ENCODE measurements at regions not wholly inside any gene's neighbourhood (a gene's known extent, or its start where the extent isn't known, plus 50 kb on each side); places are given as distances from the start of the nearest gene placed in this dataset.
"Not testable (repeated sequence)": the region's sequence is repeated elsewhere in the genome, so short reads cannot be mapped to it uniquely, and the experiment has no call there.

- CTCF ChIA-PET = no interaction called here
- no peak overlapping the region for H3K27ac Mint-ChIP-seq
- no peak overlapping the region for H3K4me3 Mint-ChIP-seq
Measured at GRCh38 chr17:31798205-31798724, 60.8 kb downstream of the COPRS start.

GRCh38 chr17:31795941-31796340 is 63.1 kb downstream of the COPRS start:
- H3K36me3 Mint-ChIP-seq, DNase-seq, H3K4me1 Mint-ChIP-seq, H3K9me3 Mint-ChIP-seq, H3K27ac Mint-ChIP-seq, H3K4me3 Mint-ChIP-seq, CTCF ChIA-PET: not testable (repeated sequence)
- H3K27me3 Mint-ChIP-seq = peaks cover 13% of the 10 kb centered on the region

More at GRCh38 chr17:31798205-31798724, 60.8 kb downstream of the COPRS start:
- H3K36me3 Mint-ChIP-seq = no peaks in the 10 kb centered on the region
- peaks cover 4% of the 10 kb centered on the region for H3K27me3 Mint-ChIP-seq
- H3K9me3 Mint-ChIP-seq = no peaks in the 10 kb centered on the region
- H3K4me1 Mint-ChIP-seq = no peaks in the 10 kb centered on the region
- DNase-seq = no peak

GRCh38 chr17:31794111-31794510 is 64.9 kb downstream of the COPRS start:
- peaks cover 4% of the 10 kb centered on the region for H3K4me1 Mint-ChIP-seq
- no peaks in the 10 kb centered on the region for H3K9me3 Mint-ChIP-seq
- H3K27me3 Mint-ChIP-seq = peaks cover 13% of the 10 kb centered on the region
- H3K4me3 Mint-ChIP-seq = no peak overlapping the region
- DNase-seq = no peak
- no peak overlapping the region for H3K27ac Mint-ChIP-seq
- CTCF ChIA-PET = no interaction called here
- H3K36me3 Mint-ChIP-seq = no peaks in the 10 kb centered on the region

- H3K27ac Mint-ChIP-seq, H3K36me3 Mint-ChIP-seq, H3K4me1 Mint-ChIP-seq, H3K9me3 Mint-ChIP-seq, CTCF ChIA-PET, DNase-seq, H3K4me3 Mint-ChIP-seq: not testable (repeated sequence)
- H3K27me3 Mint-ChIP-seq = peaks cover 13% of the 10 kb centered on the region
Measured at GRCh38 chr17:31793634-31794033, 65.4 kb downstream of the COPRS start.

GRCh38 chr17:31792007-31792585 is 66.9 kb downstream of the COPRS start:
- H3K27me3 Mint-ChIP-seq = peaks cover 12% of the 10 kb centered on the region
- H3K27ac Mint-ChIP-seq = no peak overlapping the region
- DNase-seq = no peak
- H3K4me1 Mint-ChIP-seq = peaks cover 4% of the 10 kb centered on the region
- no peaks in the 10 kb centered on the region for H3K9me3 Mint-ChIP-seq
- CTCF ChIA-PET = no interaction called here
- H3K4me3 Mint-ChIP-seq = no peak overlapping the region
- no peaks in the 10 kb centered on the region for H3K36me3 Mint-ChIP-seq

- DNase-seq = no peak
- CTCF ChIA-PET = no interaction called here
- H3K27me3 Mint-ChIP-seq = peaks cover 12% of the 10 kb centered on the region
- H3K36me3 Mint-ChIP-seq = no peaks in the 10 kb centered on the region
- no peaks in the 10 kb centered on the region for H3K9me3 Mint-ChIP-seq
- H3K4me3 Mint-ChIP-seq = no peak overlapping the region
- no peak overlapping the region for H3K27ac Mint-ChIP-seq
- peaks cover 4% of the 10 kb centered on the region for H3K4me1 Mint-ChIP-seq
Measured at GRCh38 chr17:31789707-31790505, 69.1 kb downstream of the COPRS start.

GRCh38 chr17:31788956-31789355 is 70.1 kb downstream of the COPRS start:
- peaks cover 4% of the 10 kb centered on the region for H3K4me1 Mint-ChIP-seq
- H3K27me3 Mint-ChIP-seq = peaks cover 16% of the 10 kb centered on the region
- no peaks in the 10 kb centered on the region for H3K36me3 Mint-ChIP-seq
- H3K27ac Mint-ChIP-seq = no peak overlapping the region
- no peak for DNase-seq
- CTCF ChIA-PET = no interaction called here
- H3K9me3 Mint-ChIP-seq = no peaks in the 10 kb centered on the region
- no peak overlapping the region for H3K4me3 Mint-ChIP-seq

- H3K9me3 Mint-ChIP-seq = no peaks in the 10 kb centered on the region
- H3K4me1 Mint-ChIP-seq = peaks cover 4% of the 10 kb centered on the region
- H3K36me3 Mint-ChIP-seq = no peaks in the 10 kb centered on the region
- H3K27ac Mint-ChIP-seq = no peak overlapping the region
- H3K4me3 Mint-ChIP-seq = no peak overlapping the region
- CTCF ChIA-PET = no interaction called here
- no peak for DNase-seq
- H3K27me3 Mint-ChIP-seq = peaks cover 16% of the 10 kb centered on the region
Measured at GRCh38 chr17:31788571-31788946, 70.5 kb downstream of the COPRS start.

GRCh38 chr17:31787857-31788570 is 71.0 kb downstream of the COPRS start:
- Mint-ChIP-seq H3K9me3 (no peaks in the 10 kb centered on the region), H3K36me3 (no peaks in the 10 kb centered on the region), H3K27ac (no peak overlapping the region), H3K27me3 (peaks cover 16% of the 10 kb centered on the region), H3K4me1 (peaks cover 4% of the 10 kb centered on the region), H3K4me3 (no peak overlapping the region)
- CTCF ChIA-PET = no interaction called here
- no peak for DNase-seq

- Mint-ChIP-seq H3K27ac (no peak overlapping the region), H3K9me3 (no peaks in the 10 kb centered on the region), H3K27me3 (peaks cover 8% of the 10 kb centered on the region), H3K4me3 (no peak overlapping the region), H3K36me3 (no peaks in the 10 kb centered on the region), H3K4me1 (no peaks in the 10 kb centered on the region)
- CTCF ChIA-PET = no interaction called here
- no peak for DNase-seq
Measured at GRCh38 chr17:31786796-31787481, 72.1 kb downstream of the COPRS start.

- Mint-ChIP-seq H3K36me3 (no peaks in the 10 kb centered on the region), H3K27me3 (peaks cover 43% of the 10 kb centered on the region), H3K27ac (no peak overlapping the region), H3K4me3 (no peak overlapping the region), H3K4me1 (no peaks in the 10 kb centered on the region), H3K9me3 (no peaks in the 10 kb centered on the region)
- CTCF ChIA-PET = no interaction called here
- DNase-seq = no peak
Measured at GRCh38 chr17:31780483-31780882, 78.6 kb downstream of the COPRS start.

- no peaks in the 10 kb centered on the region for H3K36me3 Mint-ChIP-seq
- no peaks in the 10 kb centered on the region for H3K4me1 Mint-ChIP-seq
- no peaks in the 10 kb centered on the region for H3K9me3 Mint-ChIP-seq
- CTCF ChIA-PET = no interaction called here
- H3K27ac Mint-ChIP-seq = no peak overlapping the region
- H3K27me3 Mint-ChIP-seq = peaks cover 39% of the 10 kb centered on the region
- H3K4me3 Mint-ChIP-seq = no peak overlapping the region
- DNase-seq = no peak
Measured at GRCh38 chr17:31778523-31778922, 80.5 kb downstream of the COPRS start.

GRCh38 chr17:31771328-31771727 is 87.7 kb downstream of the COPRS start:
- CTCF ChIA-PET, H3K9me3 Mint-ChIP-seq, H3K4me3 Mint-ChIP-seq, DNase-seq, H3K36me3 Mint-ChIP-seq, H3K4me1 Mint-ChIP-seq, H3K27ac Mint-ChIP-seq: not testable (repeated sequence)
- H3K27me3 Mint-ChIP-seq = peaks cover 12% of the 10 kb centered on the region

- H3K9me3 Mint-ChIP-seq, H3K4me1 Mint-ChIP-seq, H3K36me3 Mint-ChIP-seq, CTCF ChIA-PET, H3K4me3 Mint-ChIP-seq, H3K27me3 Mint-ChIP-seq, H3K27ac Mint-ChIP-seq, DNase-seq: not testable (repeated sequence)
Measured at GRCh38 chr17:31770501-31770900, 88.5 kb downstream of the COPRS start.
